ENCODE measurements at regions not wholly inside any gene's neighbourhood (a gene's known extent, or its start where the extent isn't known, plus 50 kb on each side); places are given as distances from the start of the nearest gene placed in this dataset.

- H3K9me3 ChIP-seq = no peaks in the 10 kb centered on the region
- no peaks in the 10 kb centered on the region for H3K4me1 ChIP-seq
- no peaks in the 10 kb centered on the region for H3K27me3 ChIP-seq
- intact Hi-C loops (cut with DNase I) = no loop called here
- 55 to 77% methylated on average over 3 of the region's 3 CpGs for WGBS, 2 donors
- no peaks in the 10 kb centered on the region for H3K36me3 ChIP-seq
- DNase-seq = no peak
- no peak overlapping the region for H3K4me3 ChIP-seq (replicated peaks in 1 of 3)
- H3K27ac ChIP-seq = no peak overlapping the region
- no peak for TF ChIP-seq POLR2A (IDR thresholded peaks at IDR 0.05)
- no peak for TF ChIP-seq CTCF (IDR thresholded peaks at IDR 0.05)
Observed at GRCh38 chr13:109379930-109380329, 406.5 kb downstream of the IRS2 start.

- Histone ChIP-seq H3K36me3 (no peaks in the 10 kb centered on the region), H3K27me3 (no peaks in the 10 kb centered on the region), H3K4me3 (replicated peaks in 1 of 3) (no peak overlapping the region), H3K4me1 (no peaks in the 10 kb centered on the region), H3K27ac (no peak overlapping the region), H3K9me3 (no peaks in the 10 kb centered on the region)
- TF ChIP-seq CTCF (IDR thresholded peaks at IDR 0.05) (no peak), POLR2A (IDR thresholded peaks at IDR 0.05) (no peak)
- WGBS, 2 donors = 83 to 84% methylated on average over 9 of the region's 9 CpGs
- no peak for DNase-seq
- intact Hi-C loops (cut with DNase I) = no loop called here
Observed at GRCh38 chr13:109376936-109377335, 409.4 kb downstream of the IRS2 start.

GRCh38 chr13:109374609-109375200 lies 411.7 kb downstream of the IRS2 start:
- TF ChIP-seq POLR2A (IDR thresholded peaks at IDR 0.05) (no peak), CTCF (IDR thresholded peaks at IDR 0.05) (no peak)
- Histone ChIP-seq H3K27me3 (no peaks in the 10 kb centered on the region), H3K9me3 (no peaks in the 10 kb centered on the region), H3K27ac (no peak overlapping the region), H3K4me1 (no peaks in the 10 kb centered on the region), H3K36me3 (no peaks in the 10 kb centered on the region), H3K4me3 (replicated peaks in 1 of 3) (no peak overlapping the region)
- 67 to 73% methylated on average over 11 of the region's 11 CpGs for WGBS, 2 donors
- no peak for DNase-seq
- intact Hi-C loops (cut with DNase I) = no loop called here

GRCh38 chr13:109372666-109373065 lies 413.7 kb downstream of the IRS2 start:
- H3K4me3 ChIP-seq (replicated peaks in 1 of 3) = no peak overlapping the region
- TF ChIP-seq CTCF (IDR thresholded peaks at IDR 0.05) (no peak), POLR2A (IDR thresholded peaks at IDR 0.05) (no peak)
- no peak for DNase-seq
- no peaks in the 10 kb centered on the region for H3K4me1 ChIP-seq
- no peaks in the 10 kb centered on the region for H3K27me3 ChIP-seq
- WGBS, 2 donors = 92 to 96% methylated on average over 6 of the region's 6 CpGs
- intact Hi-C loops (cut with DNase I) = no loop called here
- no peaks in the 10 kb centered on the region for H3K9me3 ChIP-seq
- H3K36me3 ChIP-seq = no peaks in the 10 kb centered on the region
- no peak overlapping the region for H3K27ac ChIP-seq

- intact Hi-C loops (cut with DNase I) = no loop called here
- TF ChIP-seq POLR2A (IDR thresholded peaks at IDR 0.05) = no peak
- TF ChIP-seq CTCF (IDR thresholded peaks at IDR 0.05) = no peak
- WGBS, 2 donors = 58 to 72% methylated on average over 7 to 8 of the region's 8 CpGs
Observed at GRCh38 chr13:109371066-109371465, 415.3 kb downstream of the IRS2 start.

More at GRCh38 chr13:109371066-109371465, 415.3 kb downstream of the IRS2 start:
- H3K4me1 ChIP-seq = no peaks in the 10 kb centered on the region
- no peaks in the 10 kb centered on the region for H3K36me3 ChIP-seq
- no peaks in the 10 kb centered on the region for H3K9me3 ChIP-seq
- H3K27me3 ChIP-seq = no peaks in the 10 kb centered on the region
- no peak overlapping the region for H3K4me3 ChIP-seq (replicated peaks in 1 of 3)
- H3K27ac ChIP-seq = no peak overlapping the region
- no peak for DNase-seq
